HG03196 (cell line): ENCODE measurements at regions not wholly inside any gene's neighbourhood (a gene's known extent, or its start where the extent isn't known, plus 50 kb on each side); places are given as distances from the start of the nearest gene placed in this dataset.
A peak's percentile ranks its signal among the peaks of the same experiment; 100 is the strongest.

ENCODE experiments used
- ATAC-seq: cut with Tn5 transposase; IDR thresholded peaks from one replicate; pipeline ENCODE4 v1.9.1; 2021; ENCODE audit not compliant: unreplicated experiment

DNA sequence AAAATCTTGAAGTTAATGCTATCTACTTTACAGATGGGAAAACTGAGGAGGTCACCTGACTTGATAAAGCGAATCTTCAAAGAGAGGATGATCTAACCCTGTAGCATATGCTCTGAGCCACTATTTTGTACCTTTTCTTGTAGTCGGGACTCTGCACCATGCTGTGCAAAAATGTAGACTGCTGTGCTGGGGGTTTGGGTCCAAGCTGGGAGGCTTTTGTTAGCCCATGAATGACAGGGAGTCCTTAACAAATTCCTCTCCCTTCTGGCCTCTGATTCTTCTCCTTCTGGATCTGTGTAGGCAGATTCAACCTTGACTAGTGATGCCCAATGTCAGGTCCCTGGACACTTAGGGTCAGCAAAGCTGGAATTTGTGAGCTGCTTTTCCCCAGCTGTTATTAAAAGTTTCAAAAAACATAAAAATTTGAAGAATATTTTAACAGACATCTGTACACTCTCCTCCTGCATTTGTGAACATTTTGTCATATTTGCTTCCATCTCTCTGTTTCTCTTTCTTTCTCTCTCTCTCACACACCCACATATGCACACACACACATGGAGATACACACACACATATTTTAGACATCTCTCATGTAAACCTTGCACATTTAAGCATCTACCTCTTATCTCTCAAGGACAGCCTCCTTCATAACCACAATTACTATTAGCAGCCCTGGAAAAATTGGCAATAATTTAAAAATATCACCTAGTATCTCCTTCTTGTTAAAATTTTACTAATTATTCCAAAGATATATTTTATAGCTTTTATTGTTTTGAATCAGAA, 335.0 kb upstream of the TRIB2 start:
- ATAC-seq = no peak

GRCh38 chr2:12382366-12382765, 334.4 kb upstream of the TRIB2 start:
- no peak for ATAC-seq

GRCh38 chr2:12389344-12390045, 327.2 kb upstream of the TRIB2 start:
- ATAC-seq = no peak

DNA sequence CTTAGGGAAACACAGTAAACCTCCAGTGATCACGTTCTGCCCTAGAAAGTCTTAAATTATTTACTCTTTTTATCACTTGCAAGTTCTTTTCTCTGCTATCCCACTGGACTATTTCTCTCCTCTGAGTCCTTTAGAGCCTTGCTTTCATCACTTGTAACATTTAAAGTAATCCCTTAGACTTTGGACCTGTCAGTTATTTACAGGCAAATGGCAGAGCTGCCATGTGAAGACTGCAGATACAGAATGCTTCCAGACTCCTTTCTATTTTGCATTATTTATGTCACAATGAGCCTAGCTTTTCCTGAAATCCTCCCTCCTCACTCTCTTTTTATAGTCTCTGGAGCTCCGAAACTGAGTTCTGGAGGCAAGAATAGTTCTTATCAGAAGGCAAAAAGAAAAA, 325.6 kb upstream of the TRIB2 start:
- no peak for ATAC-seq

- no peak for ATAC-seq
Observed at GRCh38 chr2:12396699-12397098, 320.0 kb upstream of the TRIB2 start.

DNA sequence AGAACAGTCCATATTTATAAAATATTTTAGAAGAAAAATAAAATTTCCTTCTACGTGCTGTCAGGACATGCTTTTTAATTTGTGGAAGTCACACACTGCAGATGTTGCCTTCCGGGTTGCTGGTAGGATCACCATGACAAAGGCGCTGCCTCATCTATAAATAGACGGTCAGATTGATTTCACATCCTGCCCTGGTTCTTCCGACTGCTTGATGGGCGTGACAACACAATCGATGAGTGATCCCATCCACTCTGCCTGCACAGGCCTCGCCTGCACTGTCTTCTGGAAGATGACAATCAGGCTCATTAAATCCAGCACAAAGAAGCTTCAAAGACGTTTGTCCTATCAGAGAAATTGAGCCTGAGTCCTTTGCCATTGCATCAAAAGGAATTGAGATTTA, 318.9 kb upstream of the TRIB2 start:
- ATAC-seq = no peak

GRCh38 chr2:12399240-12399639, 317.5 kb upstream of the TRIB2 start:
- no peak for ATAC-seq

- no peak for ATAC-seq
Observed at GRCh38 chr2:12400543-12400942, 316.2 kb upstream of the TRIB2 start.

GRCh38 chr2:12402440-12403139, 314.1 kb upstream of the TRIB2 start:
- ATAC-seq = no peak

GRCh38 chr2:12404497-12404896, 312.2 kb upstream of the TRIB2 start:
- no peak for ATAC-seq

- ATAC-seq = no peak
Observed at GRCh38 chr2:12407160-12407559, 309.6 kb upstream of the TRIB2 start.

DNA sequence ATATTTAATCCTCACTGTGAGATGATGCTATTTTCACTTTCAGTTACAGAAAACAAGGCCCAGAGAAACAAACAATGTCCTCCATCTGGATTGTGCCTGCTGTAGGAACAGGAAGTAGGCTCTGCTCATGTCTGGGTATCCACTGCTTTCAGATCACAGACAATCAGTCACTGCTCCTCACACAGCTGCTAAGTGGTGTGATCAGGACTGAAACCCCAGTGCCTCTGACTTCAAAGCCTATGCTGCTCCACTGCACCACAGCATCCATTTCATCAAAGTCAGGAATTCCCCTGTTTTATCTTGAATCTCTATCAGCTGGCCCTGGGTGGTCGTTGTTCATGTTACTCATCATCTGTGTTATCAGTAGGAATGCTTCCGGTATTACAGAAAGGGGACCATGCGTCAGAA, 303.8 kb upstream of the TRIB2 start:
- peak; percentile 90 for ATAC-seq

DNA sequence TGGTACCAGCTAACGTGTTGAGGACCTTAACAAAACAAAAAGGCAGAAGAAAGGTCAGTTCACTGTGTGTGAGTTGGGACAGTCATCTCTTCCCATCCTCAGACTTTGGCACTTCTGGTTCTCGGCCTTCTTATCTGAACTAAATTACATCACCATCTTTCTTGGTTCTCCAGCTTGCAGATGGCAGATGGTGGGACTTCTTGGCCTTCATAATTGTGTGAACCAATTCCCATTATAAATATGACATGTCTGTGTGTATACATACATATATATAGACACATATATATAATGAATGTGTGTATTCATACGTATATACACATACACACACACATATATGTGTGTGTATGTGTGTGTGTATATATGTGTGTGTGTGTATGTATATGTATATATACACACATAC, 301.2 kb upstream of the TRIB2 start:
- ATAC-seq = no peak

DNA sequence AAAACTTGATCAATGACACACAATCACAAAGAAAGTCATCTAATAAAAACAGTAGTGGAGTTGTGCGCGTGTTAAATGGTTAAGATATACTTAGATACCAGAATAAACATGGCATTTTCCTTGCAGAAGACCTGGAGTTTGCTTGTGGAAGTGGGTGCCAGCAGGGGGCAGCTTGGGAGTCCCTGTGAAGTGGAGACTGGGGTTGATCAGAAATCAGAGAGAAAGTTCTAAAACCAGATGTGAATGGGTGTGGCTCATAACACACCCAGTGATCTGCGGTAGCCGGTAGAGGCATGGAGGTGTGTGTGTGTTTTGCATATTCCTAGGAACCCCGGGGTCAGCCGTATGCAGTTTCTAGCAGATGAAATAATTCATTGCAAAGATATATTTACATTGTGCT, 300.1 kb upstream of the TRIB2 start:
- no peak for ATAC-seq

- ATAC-seq = no peak
Observed at GRCh38 chr2:12417786-12418185, 298.9 kb upstream of the TRIB2 start.

DNA sequence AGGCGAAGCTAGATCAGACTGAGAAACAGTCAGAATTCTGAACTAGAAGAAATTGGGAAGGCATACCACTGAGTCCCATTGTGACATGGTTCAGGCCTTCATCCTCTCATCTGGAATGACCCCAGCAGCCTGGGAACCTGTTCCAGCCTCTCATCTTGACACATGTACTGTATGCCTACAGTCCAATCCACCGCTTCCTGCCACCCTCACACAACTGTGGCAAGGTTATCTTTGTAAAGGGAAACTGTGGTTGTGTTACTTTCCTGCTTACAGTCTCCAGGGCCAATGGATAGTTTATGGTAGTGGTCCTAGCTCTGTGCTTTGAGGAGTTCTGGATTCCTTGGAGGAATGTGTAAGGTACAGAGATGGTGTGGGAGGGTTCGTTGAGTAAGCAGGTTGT, 296.9 kb upstream of the TRIB2 start:
- no peak for ATAC-seq

GRCh38 chr2:12421046-12421445, 295.7 kb upstream of the TRIB2 start:
- ATAC-seq = no peak

GRCh38 chr2:12424219-12424618, 292.5 kb upstream of the TRIB2 start:
- no peak for ATAC-seq

GRCh38 chr2:12424809-12425208, 291.9 kb upstream of the TRIB2 start:
- no peak for ATAC-seq

DNA sequence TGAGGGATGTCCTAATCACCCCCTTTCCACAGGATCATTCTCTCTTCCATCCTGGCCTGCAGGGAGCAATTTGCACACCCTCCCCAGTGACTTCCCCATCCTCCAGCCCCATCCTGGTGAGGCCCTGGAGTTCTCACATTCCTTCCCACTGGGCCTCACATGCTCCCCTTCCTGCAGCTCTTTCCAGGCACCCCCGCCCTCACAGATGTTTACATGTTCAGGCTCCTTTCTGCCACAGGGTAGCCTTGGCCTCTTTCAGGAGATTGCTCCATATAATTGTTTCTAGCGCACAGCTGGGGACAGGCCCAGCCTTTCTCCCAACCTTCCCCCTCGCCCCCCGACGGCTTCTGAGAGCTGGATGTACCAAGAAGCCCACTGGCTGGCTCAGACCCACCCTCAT, 288.4 kb upstream of the TRIB2 start:
- ATAC-seq = no peak

DNA sequence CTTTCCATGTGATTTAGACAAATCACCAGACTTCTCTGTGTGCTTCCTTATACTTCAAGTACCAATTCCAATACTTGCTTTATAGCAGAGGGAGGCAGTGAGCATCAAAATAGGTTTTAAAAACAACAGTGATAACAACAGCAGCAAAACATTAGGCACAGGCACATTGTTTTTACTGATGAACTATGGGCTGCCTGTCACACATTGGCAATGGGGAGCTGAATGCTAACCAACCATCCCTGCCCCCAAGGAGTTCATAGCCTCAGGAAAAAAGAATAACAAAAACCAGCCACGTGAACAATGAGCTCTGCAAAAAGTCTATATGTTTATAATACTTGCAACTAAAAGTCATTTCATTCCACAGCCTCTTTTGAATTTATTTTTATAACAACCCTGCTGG, 287.9 kb upstream of the TRIB2 start:
- no peak for ATAC-seq

DNA sequence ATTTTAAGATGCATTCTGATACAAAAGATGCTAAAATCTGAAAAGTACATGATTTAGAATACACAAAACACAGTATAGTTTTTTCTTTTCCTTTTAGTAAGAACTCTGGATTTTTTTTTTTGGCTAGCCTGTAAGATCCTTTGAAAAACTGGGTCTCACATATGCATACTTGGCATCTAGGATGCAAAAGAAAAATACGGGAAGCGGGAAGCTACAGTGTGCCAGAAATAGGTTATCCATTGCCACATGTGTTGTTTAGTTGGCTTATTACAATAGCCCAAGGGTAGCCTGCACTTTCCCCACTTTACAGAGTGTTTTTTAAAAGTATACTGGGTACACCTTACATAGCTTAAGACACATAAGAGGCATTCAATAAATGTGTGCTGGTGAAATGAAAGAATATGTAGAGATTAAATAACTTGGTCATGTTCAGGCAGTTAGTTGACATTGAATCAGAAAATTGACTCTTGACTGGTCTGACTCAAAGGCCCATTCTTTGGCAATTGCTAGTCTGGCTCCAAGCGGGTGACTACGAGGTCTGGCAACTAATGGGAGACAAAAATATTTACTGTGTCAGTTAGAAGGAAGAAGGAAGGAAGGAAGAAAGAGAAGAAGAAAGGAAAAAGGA, 286.8 kb upstream of the TRIB2 start:
- ATAC-seq = no peak
